HG02588 (cell line): ENCODE measurements at regions not wholly inside any gene's neighbourhood (a gene's known extent, or its start where the extent isn't known, plus 50 kb on each side); places are given as distances from the start of the nearest gene placed in this dataset.

ENCODE experiments used
- ATAC-seq: cut with Tn5 transposase; IDR thresholded peaks from one replicate; pipeline ENCODE4 v1.9.1; 2021; ENCODE audit warnings: mild to moderate bottlenecking, moderate library complexity; ENCODE audit not compliant: unreplicated experiment

GRCh38 chr3:174639970-174640369, 219.2 kb upstream of the NAALADL2 start:
- ATAC-seq = no peak

DNA sequence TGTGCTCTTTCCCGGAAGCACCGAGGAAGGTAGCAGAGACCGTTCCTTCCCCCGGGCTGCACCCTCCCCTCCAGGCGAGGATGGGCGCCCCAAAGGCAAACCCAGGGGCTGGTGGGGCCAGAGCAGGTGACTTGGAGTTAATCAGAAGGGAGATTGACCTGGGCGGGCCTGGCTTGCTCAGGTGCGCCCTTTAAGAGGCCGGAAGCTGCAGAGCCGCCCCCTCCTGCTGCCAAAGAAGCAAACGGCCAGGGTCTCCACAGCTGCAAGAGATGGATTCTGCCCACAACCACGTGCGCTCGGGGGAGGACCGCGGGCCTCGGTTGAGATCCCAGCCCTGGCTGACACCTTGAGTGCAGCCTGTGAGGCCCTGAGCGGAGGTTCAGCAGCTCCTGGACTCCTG, 218.2 kb upstream of the NAALADL2 start:
- no peak for ATAC-seq

DNA sequence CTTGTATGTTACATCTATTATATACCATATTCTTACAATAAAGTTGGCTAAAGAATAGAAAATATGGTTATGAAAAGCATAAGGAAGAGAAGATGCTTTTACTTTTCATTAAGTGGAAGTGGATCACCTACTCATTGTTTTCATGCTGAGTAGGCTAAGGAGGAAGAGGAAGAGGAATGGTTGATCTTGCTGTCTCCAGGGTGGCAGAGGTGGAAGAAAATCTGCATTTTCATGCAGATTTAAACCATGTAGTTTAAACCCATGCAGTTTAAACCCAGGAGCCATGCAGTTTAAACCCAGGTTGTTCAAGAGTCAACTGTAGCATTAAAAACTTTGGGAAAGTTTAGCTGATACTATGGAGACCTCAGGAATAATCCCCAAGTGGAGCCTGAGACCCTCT, 214.8 kb upstream of the NAALADL2 start:
- ATAC-seq = no peak

DNA sequence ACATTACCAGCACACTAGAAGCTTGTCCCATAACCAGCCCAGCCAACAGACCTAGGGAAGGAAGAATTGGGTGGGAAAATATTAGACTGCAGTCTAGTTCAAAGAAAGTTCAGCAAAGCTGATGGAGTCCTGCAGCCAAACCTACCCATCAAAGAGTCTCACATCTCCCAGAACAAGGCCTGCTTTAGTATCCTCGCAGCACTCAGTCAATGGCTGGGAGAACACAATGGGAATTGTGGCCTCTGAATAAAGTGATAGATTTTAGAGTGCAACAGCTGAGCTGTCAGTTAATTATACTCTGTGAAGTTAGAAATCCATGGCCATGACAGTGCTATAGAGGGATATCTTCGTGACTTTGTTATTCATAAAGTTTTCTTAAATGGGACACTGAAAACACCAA, 207.2 kb upstream of the NAALADL2 start:
- ATAC-seq = no peak

- ATAC-seq = no peak
Observed at GRCh38 chr3:174659511-174659910, 199.6 kb upstream of the NAALADL2 start.

- no peak for ATAC-seq
Observed at GRCh38 chr3:174662653-174663052, 196.5 kb upstream of the NAALADL2 start.

- no peak for ATAC-seq
Observed at GRCh38 chr3:174667386-174667785, 191.7 kb upstream of the NAALADL2 start.

DNA sequence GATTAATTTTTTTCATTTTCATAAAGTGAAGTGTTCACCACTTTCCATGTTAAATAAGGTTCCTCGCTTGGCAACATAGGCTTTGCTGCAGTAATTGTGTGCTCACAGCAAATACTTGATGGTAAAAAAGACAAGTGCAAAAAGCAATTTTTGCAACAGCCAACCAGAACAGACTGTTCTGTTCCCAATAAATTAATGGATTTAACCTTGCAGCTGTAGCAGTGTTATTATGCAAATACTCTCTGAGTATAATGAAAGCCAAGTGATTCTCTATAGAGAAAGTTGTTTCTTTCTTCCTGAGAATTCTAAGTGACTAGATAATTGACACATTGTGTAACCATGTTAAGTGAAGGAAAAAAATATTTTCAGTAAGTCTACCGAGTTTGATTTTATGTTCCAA, 183.7 kb upstream of the NAALADL2 start:
- no peak for ATAC-seq

- no peak for ATAC-seq
Observed at GRCh38 chr3:174681784-174682183, 177.3 kb upstream of the NAALADL2 start.

GRCh38 chr3:174685796-174686195, 173.3 kb upstream of the NAALADL2 start:
- ATAC-seq = no peak

- ATAC-seq = no peak
Observed at GRCh38 chr3:174697310-174697709, 161.8 kb upstream of the NAALADL2 start.

GRCh38 chr3:174700736-174701135, 158.4 kb upstream of the NAALADL2 start:
- no peak for ATAC-seq

DNA sequence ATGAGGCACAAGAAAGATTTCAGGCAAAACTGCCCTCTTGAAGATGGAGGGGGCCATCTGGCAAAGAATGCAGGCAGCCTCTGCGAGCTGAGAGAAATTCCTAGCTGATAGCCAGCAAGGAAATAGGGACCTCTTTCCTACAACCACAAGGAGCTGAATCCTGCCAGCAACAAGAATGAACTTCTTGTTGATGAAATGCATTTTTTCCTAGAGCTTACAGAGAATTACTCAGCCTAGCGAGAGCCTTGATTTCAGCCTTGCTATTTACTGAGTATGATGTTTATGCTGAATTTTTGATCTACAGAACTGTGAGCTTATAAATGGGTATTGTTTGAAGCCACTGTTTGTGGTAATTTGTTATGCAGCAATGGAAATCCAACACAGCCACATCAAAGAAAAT, 148.5 kb upstream of the NAALADL2 start:
- no peak for ATAC-seq

- ATAC-seq = no peak
Observed at GRCh38 chr3:174715386-174715785, 143.7 kb upstream of the NAALADL2 start.

- ATAC-seq = no peak
Observed at GRCh38 chr3:174716956-174717505, 142.1 kb upstream of the NAALADL2 start.

DNA sequence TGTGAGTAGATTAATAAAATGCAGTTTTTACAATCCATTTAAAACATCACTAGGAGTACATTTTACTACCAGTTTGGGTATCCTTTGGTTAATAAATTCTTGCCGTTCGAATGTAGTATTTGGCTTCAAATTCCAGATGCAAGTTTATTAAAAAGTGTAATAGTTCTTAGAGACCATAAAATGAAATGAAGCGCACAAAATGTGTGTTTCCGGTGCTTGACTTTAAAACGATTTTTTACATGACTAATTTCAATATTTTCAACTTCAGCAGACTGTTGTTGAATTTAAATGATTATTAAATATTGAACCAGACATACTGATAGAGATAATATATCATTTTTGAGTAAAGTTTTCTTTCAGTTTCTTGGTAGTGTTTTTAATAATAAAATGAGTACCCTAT, 138.4 kb upstream of the NAALADL2 start:
- ATAC-seq = no peak

GRCh38 chr3:174725303-174725702, 133.8 kb upstream of the NAALADL2 start:
- ATAC-seq = no peak

DNA sequence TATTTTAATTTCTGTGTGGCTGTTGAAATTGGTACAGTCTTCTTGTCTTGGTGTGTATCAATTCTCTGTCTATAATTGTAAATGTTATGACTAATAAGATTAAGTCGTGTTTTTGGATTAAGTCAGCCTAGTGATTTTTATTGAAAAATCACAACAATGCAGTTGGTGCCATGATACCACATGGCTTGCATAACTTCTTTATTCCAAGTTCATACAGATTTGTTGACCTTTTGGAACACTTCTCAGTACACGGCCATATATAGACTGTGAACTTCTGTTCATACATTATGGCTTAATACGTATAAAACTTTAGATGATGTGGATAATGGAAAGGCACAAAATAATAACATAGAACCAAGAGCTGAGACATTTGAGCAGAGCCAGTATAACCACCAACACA, 121.2 kb upstream of the NAALADL2 start:
- no peak for ATAC-seq

DNA sequence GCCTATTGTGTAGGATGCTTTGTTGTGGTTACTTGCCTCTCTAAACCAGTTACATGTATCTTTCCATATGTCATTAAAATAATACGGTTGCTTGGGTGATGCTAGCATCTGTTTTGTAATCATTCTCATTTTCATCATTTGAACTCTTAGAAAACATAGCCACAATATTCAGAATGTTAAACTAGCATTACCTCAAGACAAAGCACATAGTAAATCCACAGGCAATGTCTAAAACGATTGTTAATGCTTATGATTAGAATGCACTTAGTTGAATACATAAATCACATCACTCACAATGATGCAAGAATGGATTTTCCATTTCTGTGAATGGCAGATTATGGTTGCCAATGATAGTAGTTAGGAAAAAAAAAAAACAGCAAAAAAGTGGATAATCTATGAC, 110.0 kb upstream of the NAALADL2 start:
- no peak for ATAC-seq

GRCh38 chr3:174755833-174756829, 103.0 kb upstream of the NAALADL2 start:
- no peak for ATAC-seq

GRCh38 chr3:174758943-174759342, 100.2 kb upstream of the NAALADL2 start:
- no peak for ATAC-seq

GRCh38 chr3:174767406-174767805, 91.7 kb upstream of the NAALADL2 start:
- no peak for ATAC-seq
